ENCODE measurements at regions not wholly inside any gene's neighbourhood (a gene's known extent, or its start where the extent isn't known, plus 50 kb on each side); places are given as distances from the start of the nearest gene placed in this dataset.

DNA sequence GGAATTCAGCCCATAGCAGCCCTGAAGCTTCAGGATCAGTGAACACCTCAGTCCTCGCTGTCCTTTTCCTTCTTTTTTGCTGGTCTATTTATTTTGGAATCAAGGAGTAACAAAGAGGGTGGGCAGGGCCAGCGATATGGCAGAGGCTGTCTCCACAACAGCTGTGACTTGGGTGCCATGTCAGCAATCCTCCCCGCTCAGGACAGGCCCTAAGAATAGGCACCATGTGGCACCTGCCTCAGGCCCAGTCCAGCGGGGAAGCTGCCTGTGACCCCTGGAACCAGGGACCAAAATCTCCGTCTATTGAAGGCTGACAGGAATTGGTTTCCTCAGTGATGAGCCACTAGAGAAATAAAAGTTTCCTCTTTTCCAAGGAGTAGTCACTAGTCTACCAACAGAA, 58.6 kb upstream of the TNR start:
- TF ChIP-seq POLR2AphosphoS5 (IDR thresholded peaks at IDR 0.05; ENCODE audit: low read depth, low read length) (no peak), POLR2A (IDR thresholded peaks at IDR 0.05; ENCODE audit: control extremely low read depth in 1 of 2, low read depth in 2 of 2, low read length in 2 of 2) (no peak), CEBPB (IDR thresholded peaks at IDR 0.05; ENCODE audit: low read depth, low read length) (no peak), MAX (IDR thresholded peaks at IDR 0.05) (no peak), TAF1 (IDR thresholded peaks at IDR 0.05; ENCODE audit: low read depth, low read length) (no peak), KDM1A (IDR thresholded peaks at IDR 0.05; ENCODE audit: borderline replicate concordance, low read length) (no peak), HDAC6 (IDR thresholded peaks at IDR 0.05; ENCODE audit: low read depth, low read length) (no peak), EZH2 (IDR thresholded peaks at IDR 0.05; ENCODE audit: low read depth, low read length, severe bottlenecking) (no peak), EP300 (IDR thresholded peaks at IDR 0.05; ENCODE audit: borderline replicate concordance in 1 of 2, low read depth in 2 of 2, low read length in 2 of 2) (no peak), GABPA (IDR thresholded peaks at IDR 0.05; ENCODE audit: borderline replicate concordance, insufficient read depth, low read length) (no peak), SP2 (IDR thresholded peaks at IDR 0.05; ENCODE audit: low read length) (no peak), RNF2 (IDR thresholded peaks at IDR 0.05; ENCODE audit: borderline replicate concordance, low read depth, low read length, missing control alignments, poor library complexity, severe bottlenecking) (no peak)
- TF ChIP-seq, protein P1, sequence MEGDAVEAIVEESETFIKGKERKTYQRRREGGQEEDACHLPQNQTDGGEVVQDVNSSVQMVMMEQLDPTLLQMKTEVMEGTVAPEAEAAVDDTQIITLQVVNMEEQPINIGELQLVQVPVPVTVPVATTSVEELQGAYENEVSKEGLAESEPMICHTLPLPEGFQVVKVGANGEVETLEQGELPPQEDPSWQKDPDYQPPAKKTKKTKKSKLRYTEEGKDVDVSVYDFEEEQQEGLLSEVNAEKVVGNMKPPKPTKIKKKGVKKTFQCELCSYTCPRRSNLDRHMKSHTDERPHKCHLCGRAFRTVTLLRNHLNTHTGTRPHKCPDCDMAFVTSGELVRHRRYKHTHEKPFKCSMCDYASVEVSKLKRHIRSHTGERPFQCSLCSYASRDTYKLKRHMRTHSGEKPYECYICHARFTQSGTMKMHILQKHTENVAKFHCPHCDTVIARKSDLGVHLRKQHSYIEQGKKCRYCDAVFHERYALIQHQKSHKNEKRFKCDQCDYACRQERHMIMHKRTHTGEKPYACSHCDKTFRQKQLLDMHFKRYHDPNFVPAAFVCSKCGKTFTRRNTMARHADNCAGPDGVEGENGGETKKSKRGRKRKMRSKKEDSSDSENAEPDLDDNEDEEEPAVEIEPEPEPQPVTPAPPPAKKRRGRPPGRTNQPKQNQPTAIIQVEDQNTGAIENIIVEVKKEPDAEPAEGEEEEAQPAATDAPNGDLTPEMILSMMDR (IDR thresholded peaks at IDR 0.05; ENCODE audit: control extremely low read depth in 1 of 3, insufficient read depth in 1 of 3, low read depth in 1 of 3, low read length in 3 of 3) = no peak
- TF ChIP-seq, protein P2, sequence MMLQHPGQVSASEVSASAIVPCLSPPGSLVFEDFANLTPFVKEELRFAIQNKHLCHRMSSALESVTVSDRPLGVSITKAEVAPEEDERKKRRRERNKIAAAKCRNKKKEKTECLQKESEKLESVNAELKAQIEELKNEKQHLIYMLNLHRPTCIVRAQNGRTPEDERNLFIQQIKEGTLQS (IDR thresholded peaks at IDR 0.05; ENCODE audit: insufficient read depth, low read depth, low read length) = no peak
